Occipital lobe (tissue), 1 donor: ENCODE measurements at regions not wholly inside any gene's neighbourhood (a gene's known extent, or its start where the extent isn't known, plus 50 kb on each side); places are given as distances from the start of the nearest gene placed in this dataset.
A peak's percentile ranks its signal among the peaks of the same experiment; 100 is the strongest.
"Not testable (repeated sequence)": the region's sequence is repeated elsewhere in the genome, so short reads cannot be mapped to it uniquely, and the experiment has no call there.

Source experiments
- DNase-seq: peaks from one replicate; lab custom pipeline; 2025; lab: John Stamatoyannopoulos, UW

- no peak for DNase-seq
Observed at GRCh38 chr10:28859791-28860190, 182.5 kb downstream of the BAMBI start.

DNA sequence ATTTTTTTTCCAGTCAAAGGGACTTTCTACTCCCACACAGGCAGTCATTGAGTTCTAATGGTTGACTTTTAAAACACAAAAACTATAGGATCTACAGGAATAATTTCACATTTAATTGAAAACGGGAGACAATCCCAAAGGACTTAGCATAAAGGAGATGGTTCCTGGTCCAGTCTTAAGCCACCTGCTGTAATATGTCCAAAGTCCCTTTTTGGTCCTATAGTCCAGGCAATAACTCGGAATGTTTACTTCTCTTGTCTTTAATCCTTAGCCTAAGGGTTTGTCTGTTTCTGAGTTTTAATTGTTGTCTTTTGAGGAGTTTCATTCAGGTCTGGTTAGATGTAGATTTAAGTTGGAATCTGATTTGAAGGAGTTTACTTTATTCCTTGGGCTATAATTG is 184.9 kb downstream of the BAMBI start:
- DNase-seq: no peak

DNA sequence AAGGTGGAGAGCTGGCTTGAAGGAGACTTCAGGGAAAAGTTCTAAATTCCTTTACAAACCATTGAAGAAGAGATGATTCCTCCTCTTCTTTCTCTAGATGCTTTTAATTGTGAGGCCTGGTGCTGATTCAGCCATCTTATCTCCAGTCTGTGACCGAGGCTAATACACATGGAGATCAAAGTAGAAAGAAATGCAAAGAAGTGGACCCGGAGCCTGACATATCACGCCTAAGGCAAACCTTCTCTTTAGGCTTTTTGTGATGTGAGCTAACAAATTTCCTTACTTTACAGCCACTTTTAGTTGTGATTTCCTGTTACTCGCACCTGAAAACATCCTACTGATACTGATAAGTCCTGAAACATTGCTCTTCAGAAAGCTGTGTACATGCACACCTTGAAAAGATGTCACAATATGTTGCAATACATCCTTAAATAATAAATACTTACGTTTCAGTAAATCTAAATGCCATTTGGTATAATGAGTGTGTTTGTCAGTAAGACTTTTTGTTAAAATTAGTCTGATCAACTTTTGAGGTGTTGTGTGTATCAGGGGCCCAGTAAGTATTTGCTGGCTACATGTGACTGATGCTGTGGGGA is 192.4 kb downstream of the BAMBI start:
- no peak for DNase-seq

DNA sequence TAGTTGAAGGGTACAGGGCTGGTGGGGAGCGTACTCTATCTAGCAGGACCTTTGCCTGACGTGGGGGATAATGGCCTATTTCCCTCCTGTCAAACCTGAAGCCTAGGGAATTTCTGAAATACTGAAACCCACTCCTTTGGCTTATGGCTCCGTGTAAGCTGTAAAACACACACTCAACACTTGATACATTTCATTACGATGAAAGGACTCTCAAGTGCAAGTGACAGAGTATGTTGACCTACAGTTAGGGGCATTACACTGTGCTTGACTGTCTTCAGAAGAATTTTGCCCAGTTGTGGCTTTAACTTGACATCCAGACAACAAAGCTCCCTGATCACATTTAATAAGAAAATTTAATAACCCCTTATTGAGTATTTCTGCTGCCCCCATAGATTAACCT is 194.3 kb downstream of the BAMBI start:
- DNase-seq: no peak

- no peak for DNase-seq
Observed at GRCh38 chr10:28872587-28873165, 195.4 kb downstream of the BAMBI start.

- no peak for DNase-seq
Observed at GRCh38 chr10:28873540-28873939, 196.2 kb downstream of the BAMBI start.

DNA sequence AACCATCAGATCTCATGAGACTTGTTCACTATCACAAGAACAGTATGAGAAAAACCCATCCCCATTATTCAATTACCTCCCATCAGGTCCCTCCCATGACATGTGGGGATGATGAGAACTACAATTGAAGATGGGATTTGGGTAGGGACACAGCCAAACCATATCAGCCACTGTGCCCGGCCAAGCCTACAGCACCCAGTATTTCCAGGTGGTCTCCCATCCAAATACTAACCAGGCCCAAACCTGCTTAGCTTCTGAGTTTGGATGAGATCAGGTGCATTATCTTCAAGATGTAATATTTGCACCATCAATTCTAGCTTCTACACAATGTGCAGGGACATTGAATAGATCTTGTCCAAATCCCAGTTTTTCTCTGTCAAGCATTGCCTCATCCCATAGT is 196.9 kb downstream of the BAMBI start:
- DNase-seq: no peak

DNA sequence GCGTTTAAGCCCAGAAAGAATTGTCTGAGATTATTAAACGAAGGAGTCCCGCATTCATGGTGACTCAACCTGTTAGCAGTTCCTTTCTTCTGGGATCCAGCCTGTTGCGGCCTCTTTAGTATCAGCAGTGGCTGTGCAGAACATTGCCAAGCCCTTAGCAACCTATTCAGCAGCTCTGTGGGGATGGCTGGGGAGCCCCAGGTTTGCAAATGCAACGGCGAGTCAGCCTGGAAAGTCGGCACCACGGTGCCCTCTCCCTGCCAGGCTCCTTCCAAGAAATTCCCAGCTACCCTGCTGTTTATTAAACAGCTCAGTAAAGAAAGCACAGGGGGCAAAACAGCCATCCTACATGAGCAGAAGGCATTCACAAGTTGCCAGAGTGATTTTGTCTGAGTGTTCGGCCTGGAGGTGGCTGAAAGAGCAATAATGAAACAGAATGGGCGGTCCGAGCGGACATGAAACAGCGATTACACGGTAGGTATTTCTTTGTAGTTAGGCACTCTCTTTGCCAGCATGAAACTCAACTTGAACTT is 198.3 kb downstream of the BAMBI start:
- DNase-seq: peak; percentile 14

DNA sequence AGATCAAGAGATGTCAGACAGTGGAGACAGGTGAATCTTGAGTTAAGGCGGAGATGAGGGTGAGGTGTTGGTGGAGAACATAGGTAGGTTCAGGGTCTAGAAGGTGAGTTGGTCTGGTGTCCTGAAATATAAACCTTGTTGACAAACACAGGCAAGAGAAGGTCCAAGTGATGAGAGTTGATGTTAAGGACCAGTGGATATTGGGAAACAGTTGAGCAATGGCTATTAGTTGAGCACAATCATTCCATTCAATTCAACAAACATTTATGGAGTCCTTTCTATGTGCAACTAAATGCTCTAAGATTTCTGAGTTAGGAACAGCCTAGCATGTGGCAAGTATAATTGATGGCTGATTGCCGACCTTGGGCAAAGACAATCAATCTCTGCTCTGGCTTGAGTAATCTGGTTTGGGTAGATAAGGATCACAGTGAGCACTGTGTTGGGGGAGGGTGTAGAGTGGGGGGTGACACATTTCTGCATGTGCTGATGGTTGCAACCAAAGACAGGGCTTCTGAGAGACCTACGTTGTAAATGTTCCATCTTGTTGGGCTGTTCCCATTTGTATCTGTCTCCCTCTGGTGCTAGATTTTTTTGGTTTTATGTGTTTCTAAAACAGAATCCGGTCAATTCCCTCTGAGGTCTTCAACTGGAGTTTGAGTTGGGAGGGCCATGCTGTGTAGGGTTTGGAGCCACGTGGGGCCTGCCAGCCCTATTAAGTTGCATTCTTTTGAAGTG is 201.1 kb downstream of the BAMBI start:
- DNase-seq: no peak

DNA sequence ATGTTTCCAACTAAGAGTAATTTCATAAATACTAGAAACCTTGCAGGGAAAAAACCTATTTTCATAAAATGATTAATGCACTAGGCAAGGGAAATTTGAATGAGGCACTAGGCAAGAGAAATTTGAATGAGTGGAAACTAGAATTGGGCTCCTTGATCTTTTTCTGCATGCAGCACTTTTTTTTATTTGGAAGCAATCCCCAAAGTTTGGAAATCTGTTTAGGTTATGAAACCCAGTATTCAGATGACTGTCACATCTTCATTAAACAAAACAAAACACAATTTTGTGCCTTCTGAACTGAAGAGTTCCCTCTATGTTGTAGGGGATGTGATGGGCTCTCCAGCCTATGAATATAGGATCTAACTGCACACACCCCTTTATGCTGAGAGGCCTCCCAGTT is 201.9 kb downstream of the BAMBI start:
- no peak for DNase-seq

GRCh38 chr10:28879875-28880682 is 202.8 kb downstream of the BAMBI start:
- DNase-seq: no peak

- DNase-seq: no peak
Observed at GRCh38 chr10:28880683-28880950, 203.3 kb downstream of the BAMBI start.

DNA sequence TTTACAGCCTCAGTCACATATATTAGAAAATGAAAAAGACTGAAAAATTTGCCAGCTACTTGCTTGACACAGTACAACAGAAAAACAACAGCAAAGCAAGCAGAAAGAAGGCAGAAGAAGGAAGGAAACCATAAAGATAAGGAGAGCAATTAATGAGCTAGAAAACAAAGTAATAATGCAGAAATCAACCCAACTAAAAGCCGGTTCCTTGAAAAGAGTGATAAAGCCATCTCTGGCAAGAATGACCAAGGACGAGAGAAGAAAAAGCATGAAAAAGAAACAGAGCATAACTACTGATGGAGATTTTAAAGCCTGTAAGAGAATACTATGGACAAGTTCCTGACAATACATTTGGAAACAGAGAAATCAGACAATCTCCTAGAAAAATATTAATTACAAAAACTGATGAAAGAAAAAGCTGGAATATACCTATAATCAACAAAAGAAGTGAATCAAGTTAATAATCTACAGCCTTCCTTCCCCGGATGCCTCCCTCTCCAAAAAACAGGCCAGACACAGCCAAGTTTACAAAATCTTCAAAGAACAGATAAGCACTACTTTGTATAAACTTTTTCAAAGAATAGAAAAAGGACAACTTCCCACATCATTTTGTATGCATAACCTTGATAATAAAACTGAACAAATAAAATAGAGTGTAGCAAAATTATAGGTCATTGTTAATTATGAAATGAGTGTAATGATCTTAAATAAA is 204.0 kb downstream of the BAMBI start:
- DNase-seq: no peak

- no peak for DNase-seq
Observed at GRCh38 chr10:28883741-28884423, 206.6 kb downstream of the BAMBI start.

DNA sequence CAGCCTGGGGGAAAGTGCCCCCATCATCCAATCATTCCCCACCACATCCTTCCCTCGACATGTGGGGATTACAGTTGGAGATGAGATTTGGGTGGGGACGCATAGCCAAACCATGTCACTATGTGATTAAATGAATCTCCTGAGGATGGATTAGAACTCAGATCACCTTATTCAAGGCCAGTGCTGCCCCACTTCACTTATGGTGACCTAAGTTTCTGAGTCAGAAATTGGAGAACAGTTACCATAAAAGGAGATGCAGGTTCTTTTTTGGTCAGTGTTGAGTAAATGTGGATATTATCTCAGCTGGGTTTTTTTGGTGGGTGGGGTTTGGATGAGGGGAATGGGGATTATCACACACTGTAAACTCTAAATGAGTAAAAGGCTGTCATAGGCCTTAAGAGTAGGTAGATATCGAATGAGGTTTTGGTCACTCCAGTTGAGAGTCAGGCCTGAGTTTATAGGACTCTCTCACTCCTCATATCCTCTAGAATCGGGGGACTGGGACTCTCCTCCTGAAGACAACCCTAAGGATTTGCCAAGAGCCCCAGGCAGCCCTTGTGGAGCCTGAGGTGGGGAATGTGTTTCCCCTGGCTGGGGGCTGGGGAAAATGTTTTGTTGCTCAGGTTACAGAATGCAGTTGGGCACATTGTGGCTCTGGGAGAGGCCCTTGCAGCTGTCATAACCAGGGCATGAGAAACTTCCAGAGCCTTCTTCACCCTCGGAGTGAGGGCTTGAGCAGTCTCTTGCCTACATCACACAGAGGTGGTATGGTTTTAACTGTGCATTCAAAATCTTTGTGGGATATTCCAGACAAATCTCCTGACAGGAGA is 213.0 kb downstream of the BAMBI start:
- no peak for DNase-seq

GRCh38 chr10:28891058-28891713 is 213.9 kb downstream of the BAMBI start:
- DNase-seq: no peak

DNA sequence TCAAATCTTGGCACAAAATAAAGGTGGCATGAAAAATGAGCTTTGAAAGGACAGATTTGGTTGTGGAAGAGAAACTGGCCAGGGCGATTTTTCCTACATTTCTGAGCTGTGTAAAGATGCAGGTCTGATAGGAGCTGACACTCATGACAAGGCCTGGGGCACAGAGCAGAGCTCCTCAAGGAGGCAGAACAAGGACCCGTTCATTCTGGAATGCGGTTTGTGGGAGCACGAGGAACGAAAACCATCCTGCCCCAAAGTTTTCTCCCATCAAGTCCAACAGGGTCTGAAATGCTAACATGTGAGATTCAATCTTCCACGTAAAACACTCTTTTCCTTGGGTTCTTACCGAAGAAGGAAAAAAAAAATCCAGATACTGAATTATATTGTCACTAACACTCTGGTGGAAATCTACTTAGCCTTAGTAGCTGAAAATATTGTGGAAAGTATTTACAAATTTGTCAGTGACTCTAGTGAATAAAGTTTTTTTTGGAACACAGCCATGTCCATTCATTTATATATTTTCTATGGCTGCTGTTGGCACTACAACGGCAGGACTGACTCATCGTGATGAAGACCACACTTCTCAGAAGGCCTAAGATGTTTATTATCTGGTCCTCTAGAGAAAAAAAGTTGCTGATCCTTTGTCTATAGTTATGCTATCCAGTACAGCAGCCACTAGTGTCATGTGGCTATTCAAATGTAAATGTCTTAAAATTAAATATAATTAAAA is 215.7 kb downstream of the BAMBI start:
- no peak for DNase-seq

DNA sequence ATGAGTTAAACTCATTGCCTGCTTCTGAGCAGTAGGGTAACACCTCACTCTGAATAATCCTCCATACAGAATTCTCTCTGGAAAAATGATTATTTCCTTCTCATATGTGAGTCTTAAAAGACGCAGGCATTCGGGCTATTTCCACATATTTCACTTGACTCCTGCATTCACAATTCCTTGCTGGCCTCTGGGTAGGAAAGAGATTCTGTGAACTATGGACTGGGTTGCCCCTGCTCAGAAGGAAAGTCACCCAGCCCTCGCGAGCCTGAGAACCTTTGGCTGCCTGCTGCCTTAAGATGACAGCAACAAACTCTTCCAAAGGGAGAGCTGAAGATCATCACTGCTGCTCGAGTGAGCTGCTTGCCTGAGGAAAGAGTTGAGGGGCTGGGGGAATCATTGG is 216.8 kb downstream of the BAMBI start:
- no peak for DNase-seq

DNA sequence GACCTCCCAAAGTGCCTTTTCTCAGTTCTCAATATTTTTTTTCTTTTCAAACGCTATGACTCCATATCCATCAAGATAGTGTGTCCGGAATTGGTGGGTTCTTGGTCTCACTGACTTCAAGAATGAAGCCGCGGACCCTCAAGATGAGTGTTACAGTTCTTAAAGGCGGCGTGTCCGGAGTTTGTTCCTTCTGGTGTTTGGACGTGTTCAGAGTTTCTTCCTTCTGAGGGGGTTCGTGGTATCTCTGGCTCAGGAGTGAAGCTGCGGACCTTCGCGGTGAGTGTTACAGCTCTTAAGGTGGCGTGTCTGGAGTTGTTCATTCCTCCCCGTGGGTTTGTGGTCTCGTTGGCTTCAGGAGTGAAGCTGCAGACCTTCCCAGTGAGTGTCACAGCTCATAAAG is 218.3 kb downstream of the BAMBI start:
- not testable (repeated sequence) for DNase-seq
